G401 (cell line): ENCODE measurements at regions not wholly inside any gene's neighbourhood (a gene's known extent, or its start where the extent isn't known, plus 50 kb on each side); places are given as distances from the start of the nearest gene placed in this dataset.

Source experiments
- DNase-seq: peaks from one replicate; pipeline ENCODE4 v3.0.0-alpha.2; 2015; ENCODE audit warnings: low spot score
- in situ Hi-C: cut with HindIII; loops from 2 replicates; pipeline ENCODE4 v1.10.0; 2016; ENCODE audit warnings: low sequenced_read_pairs, mixed read lengths

DNA sequence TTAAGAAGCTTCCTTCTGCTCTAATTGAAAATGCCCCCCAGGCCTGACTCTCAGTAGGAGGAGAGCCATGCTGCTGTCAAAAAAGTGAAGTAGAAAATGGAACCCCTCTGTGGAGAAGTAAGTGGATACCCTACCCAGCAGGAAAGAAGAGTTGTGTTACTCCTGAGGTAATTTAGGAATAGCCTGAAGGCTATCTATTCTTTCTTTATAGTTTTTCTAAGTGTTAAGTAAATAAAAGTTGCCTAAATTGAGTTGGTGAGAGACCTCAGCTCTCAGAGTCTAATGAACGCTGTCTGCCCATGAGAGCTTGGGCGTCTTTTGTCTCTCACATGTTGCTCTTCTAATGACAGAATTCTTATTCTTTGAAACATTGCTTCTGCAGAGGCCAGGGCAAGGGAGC, 116.2 kb downstream of the NSUN3 start:
- in situ Hi-C loops: no loop called here
- no peak for DNase-seq

DNA sequence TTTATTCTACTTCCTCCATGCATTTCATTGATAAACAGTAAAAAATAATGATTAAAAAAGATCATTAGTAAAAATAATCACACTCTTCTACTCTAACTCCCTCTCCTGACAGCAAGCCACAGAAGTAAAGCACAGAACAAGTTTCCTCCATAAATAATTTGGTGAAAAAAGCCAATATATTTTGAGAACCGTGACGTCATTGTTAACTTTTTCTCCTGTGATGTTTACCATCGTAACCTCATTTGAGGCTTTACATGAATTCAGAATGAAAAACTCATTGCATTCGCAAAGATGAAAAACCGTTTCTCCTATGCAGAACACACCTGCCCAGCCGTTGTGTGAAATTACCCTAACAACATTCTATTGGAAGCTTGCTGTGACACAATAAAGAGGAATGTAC, 120.7 kb downstream of the NSUN3 start:
- in situ Hi-C loops: no loop called here

DNA sequence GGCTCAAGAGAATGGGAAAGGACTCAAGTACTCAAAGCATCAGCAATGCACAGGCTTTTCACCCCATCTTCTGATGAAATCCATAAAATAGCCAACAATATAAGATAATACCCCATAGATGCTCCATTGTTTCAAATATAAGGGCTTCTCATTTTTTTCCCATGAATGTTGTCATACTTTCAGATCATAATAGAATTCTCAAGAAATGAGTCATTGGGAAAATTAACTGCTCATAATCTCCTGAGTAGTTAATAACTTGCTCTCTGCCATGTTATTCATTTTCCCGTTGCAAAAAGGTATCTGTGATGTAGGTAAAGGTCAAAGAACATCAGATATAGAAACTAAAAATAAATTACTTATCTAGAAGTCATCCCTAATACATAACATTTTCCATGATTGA, 121.9 kb downstream of the NSUN3 start:
- no peak for DNase-seq
- in situ Hi-C loops: no loop called here

More for the DNA sequence above, 120.7 kb downstream of the NSUN3 start:
- no peak for DNase-seq

DNA sequence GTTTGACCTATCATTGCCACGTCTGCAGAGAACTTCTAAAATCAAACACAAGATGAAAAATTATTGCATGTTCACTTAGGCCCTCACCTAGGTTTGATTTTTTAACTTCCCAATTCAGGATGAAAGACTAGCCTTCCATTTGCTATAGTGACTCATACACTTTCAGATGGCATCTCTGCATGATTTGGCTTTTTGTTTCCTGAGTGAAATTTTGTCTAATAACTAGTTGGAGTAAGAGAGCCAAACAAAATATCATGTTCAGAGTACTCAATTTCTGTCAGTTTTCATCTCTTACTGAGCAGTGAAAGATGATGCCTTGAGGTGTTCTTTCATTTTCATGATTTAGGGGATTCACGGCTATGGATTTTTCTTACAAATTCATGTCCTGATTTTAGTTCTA, 122.9 kb downstream of the NSUN3 start:
- in situ Hi-C loops: no loop called here
- peak; percentile 38 for DNase-seq

DNA sequence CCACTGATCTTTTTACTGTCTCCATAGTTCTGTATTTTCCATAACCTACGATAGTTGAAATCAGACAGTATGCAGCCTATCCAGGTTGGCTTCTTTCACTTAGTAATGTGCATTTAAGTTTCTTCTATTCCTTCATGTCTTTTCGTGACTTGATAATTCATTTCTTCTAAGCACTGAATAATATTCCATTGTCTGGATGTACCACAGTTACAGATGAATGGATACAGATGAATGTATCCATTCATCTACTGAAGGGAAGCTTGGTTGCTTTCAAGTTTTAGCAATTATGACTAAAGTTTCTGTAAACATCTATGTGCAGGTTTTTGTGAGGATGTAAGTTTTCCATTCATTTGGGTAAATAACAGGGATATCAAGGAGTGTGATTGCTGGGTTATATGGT, 124.8 kb downstream of the NSUN3 start:
- in situ Hi-C loops: no loop called here
- DNase-seq: no peak

DNA sequence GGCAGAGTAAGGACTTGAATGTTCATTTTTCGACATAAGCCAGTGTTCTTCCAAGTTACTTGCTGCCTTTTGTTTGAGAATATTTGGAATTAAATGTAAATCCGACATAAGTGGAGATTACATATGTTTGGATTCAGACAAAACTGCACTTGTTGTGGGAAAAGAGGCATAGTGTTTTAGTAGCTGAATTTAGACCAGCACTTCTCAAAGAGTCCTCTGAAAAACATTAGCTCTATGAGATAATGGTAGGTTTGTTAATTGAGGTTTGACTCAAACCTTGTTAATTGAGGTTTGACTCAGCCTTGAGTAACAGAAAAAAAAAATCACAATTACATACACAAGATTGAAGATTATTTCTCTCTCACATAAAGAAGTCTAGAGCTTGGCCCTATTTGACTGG, 132.5 kb downstream of the NSUN3 start:
- in situ Hi-C loops: no loop called here

DNA sequence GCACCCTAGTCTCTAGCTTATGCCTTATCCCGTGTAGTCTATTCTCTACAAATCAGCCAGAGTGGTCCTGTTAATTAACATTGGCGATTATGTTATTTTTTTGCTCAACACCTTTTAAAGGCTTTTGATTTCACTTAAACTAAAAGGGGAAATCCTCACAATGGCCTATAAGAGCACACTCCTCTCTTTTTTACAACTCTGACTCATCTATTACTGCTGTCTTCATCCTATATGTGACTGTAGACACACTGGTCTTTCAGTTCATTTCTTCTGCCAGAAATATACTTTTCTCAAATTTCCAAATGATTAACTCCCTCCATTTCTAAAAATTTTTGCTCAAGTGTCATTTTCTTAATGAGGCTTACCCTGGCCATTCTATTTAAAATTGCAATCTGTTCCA, 143.4 kb downstream of the NSUN3 start:
- in situ Hi-C loops: no loop called here

More for the DNA sequence above, 132.5 kb downstream of the NSUN3 start:
- DNase-seq: no peak

DNA sequence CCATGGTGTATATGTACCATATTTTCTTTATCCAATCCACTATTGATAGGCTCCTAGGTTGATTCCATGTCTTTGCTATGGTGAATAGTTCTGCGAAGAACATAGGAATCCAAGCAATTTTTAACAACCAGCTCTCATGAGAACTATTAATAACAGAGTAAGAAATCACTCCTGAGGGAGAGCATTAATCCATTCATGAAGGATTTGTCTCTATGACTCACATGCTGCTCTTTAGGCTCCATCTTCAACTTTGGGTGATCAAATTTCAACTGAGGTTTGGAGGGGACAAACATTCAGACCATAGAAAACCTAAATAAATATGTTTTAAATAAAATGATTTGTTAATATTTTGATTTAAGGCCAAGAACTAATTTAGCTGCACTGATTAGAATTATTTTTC, 147.4 kb downstream of the NSUN3 start:
- in situ Hi-C loops: no loop called here
- DNase-seq: no peak

More for the DNA sequence above, 143.4 kb downstream of the NSUN3 start:
- no peak for DNase-seq

DNA sequence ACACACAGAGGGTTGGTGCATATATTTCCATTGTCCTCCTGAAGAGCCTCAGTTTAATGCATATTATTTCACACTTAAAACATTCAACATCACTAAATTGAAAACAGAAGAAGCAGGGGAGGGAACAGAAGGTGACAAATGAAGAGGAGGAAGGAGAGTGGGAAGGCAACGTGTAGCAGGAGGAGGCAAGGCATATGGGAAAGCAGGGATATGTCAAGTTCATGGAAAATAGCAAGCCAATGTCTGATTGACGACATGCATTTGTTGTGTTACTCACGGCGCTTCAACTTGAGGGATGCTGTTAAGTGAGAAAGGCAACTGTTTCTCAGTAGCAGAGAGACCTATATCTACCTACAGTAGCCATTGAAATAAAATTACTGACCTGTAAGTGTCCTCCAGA, 154.5 kb downstream of the NSUN3 start:
- in situ Hi-C loops: no loop called here

DNA sequence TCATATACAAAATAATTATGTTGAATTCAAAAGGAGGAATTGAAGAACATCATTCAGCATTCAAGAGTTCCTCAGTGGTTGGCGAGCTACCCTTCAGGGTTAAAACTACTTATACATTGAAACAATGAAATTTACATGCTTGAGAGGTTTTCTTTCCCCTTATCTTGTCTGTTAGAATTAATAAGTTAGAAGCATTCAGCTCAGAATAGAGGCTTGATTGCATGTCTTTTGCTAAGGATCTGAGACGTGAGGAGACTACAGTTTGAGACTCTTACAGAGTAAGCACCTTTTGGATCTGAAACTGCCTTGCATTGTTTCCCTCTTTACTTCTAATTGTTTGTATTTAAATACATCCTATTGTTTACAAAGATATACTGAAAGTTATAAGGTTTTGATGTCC, 157.6 kb downstream of the NSUN3 start:
- in situ Hi-C loops: no loop called here

More for the DNA sequence above, 154.5 kb downstream of the NSUN3 start:
- no peak for DNase-seq

DNA sequence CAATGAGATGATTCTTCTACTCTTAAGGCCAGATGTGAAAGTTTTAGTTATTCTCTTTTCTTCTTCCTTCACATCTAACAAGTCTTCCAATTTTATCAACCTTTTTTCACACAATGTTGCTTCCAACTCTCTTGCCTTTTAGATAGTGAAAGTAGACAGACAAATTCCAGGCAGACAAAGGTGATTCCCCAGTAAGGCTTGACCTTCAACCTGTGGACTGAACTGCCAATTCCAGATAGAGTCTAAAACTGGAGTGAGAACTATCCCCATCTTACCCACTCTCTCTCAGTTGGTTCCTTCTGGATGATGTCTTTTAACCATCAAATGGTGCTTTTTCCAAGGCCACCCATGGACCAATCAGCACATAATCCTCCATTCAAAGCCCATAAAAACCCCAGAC, 159.0 kb downstream of the NSUN3 start:
- in situ Hi-C loops: no loop called here

More for the DNA sequence above, 157.6 kb downstream of the NSUN3 start:
- no peak for DNase-seq

DNA sequence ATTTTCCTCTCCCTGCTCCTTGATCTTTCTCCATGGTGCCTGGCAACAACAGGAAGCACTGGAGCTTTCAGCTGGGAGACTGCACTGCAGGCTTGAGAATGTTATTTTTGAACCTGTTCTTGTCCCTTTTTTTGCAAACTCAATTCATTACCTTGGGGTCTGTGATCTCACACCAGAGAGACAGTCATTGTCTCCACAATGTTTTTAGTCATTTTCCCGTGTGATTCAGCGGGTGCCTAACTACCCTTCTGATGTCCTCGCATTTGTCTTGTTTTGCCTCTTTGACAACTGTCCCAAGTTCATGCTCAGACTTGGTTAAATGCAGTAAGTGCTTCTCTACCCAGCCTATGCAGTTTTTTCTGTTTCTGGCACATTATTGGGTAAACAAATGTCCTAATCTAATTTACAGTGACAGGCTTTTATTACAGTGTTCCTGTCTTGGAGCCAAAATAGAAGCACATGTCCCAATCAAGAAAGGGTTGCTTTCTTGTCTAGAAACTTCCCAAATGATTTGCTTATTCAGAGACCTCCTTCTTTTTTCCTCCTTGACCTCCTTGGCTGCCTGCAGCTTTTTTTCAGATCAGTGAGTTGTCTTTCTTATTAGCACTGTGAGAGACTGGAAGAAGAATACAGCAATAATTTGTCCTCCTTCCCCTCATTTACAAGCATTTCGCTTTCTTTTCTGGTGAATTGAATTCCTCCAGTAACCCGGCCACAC, 162.4 kb downstream of the NSUN3 start:
- no peak for DNase-seq
- in situ Hi-C loops: no loop called here

More for the DNA sequence above, 159.0 kb downstream of the NSUN3 start:
- no peak for DNase-seq

DNA sequence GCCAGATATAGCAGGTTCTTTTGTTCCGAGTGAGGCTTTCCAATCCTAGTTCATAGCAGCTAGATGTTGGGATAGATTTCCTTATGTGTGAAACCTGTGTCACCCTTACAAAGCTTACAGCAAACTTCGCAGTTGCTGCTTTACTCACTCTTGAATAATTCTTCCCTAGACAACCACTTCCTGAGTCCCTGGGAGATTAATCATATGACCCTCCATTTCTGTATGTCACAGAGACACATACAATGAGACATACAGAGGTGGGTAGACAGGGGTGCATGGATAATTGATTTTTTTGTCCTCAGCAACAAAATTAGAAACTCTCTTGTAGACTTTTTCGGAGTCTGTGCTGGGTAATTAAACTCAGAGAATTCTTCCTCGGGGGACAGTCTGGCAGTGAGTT, 163.2 kb downstream of the NSUN3 start:
- no peak for DNase-seq
- in situ Hi-C loops: no loop called here

DNA sequence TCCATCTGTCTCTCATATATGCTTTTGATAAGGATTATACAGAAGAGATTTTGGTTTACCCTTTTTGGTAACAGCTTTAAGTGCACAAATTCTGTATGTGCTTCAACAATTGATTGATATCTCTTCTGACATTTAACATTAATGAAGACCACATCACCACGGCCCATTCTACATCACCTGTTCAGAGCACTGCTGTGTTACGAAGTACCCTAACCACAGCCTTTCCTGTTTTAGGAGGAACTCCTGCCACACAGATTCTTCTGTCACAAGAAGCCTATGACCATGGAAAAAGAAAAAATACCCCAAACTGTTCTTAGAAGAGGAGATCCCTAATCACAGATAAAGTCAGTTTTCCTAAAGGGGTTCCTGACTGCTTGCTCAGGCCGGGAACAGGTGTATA, 170.1 kb downstream of the NSUN3 start:
- in situ Hi-C loops: no loop called here
- DNase-seq: no peak

DNA sequence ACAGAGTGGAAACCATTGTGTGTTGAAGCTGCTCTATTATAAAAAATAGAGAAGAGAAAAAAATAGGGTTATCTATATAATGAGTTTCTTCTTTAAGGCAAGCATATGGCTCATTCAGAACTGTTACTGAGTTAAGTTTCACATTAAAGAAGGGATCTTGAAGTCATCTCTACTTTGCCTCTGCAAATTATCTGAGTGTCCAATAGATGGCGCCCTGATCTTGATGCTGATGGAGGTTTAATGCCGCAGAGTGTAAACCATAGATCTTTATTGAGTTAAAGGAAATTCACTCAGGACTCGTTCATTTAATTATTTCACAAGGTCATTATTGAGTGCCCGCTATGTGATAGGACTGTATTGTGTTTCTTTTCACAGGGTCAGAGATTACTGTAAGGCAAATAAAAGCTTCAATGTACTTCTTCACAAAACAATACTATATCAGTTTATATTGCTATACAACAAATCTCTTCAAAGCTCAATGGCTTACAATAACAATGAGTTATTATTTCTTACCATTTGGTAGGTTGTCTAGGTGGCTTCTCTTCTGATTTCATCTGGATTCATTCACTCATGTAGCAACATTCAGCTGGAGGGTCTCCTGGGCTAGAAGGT, 171.4 kb downstream of the NSUN3 start:
- in situ Hi-C loops: no loop called here
- peak; percentile 62 for DNase-seq

DNA sequence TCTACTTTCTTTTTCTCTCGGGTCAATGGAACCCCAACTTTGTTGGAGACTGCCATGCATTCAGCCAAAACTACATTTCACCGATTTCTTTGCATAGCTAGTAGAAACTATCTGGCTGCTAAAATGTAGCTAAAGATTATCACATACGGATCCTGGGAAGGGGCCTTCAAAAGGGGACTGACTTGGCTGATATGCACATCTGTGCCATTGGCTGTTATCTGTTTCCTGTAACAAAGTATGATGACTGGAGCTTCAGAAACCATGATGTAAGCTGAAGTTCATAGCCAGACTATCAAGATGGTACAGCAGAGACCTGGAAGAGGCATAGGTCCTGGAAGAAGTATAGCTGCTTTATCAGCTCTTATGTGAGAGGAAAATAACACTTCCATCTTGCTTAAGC, 179.1 kb downstream of the NSUN3 start:
- DNase-seq: no peak

DNA sequence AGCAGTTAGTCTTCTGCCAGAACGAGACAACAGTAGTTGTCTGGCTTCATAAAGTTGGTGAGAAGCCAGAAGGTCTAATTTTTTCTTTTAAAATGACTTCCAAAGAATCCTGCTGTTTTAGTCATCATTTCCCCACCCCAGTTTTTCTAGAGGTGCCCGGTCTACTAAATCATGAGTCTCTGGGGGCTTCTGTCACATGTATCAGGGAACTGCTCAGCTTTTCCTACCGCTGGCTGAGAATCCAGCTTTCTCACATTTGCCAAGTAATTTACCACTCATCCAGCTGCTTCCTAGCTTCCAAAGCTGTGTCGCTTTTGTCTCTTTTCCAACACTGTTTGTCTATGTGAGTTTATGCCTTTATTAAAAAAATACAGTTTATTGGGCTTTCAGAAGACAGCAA, 183.3 kb downstream of the NSUN3 start:
- in situ Hi-C loops: no loop called here
- no peak for DNase-seq

More for the DNA sequence above, 179.1 kb downstream of the NSUN3 start:
- in situ Hi-C loops: no loop called here

DNA sequence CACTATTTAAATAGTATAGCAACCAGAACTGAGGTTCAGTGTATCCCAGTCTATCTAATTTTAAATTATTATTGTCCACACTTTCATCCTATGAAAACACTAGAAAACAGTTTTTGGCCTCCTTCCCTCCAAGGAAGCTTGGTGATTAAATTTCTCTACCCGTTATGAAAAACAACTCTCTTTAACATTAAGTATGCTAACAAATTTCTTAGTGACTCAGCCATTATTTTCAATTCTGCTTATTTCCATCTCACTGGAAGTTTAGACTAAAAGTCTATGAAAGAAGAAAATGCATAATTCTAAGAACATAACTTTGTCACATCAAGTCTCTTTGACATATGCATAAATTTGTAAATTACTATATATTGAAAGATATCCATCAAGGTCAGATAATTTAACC, 185.2 kb downstream of the NSUN3 start:
- in situ Hi-C loops: no loop called here
- DNase-seq: no peak

DNA sequence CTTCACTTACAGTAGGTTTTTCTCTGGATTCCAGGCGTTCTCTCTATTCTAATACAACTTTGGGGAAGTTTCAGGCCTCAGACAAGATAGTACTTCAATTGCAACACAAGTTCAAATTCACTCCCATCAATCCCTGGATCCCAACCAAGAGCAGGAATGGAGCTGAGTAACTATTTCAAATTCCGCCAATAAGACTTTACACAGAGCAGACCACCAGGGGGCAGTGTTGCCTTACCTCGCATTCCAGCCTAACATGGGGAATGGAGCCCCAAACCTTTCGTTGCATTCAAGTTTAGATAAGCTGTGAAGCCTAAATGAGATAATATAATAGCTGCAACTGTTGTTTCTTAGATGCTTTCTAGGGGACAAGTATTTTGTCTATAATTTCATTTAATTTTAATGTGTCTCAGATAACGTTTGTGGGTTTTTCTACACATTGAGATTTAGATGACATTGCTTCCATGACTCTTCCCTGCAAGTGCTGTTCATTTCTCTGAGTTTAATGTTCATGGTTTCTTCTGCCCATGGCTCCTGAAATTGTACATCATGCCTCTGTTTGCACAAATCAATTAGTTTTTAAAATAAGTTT, 186.7 kb downstream of the NSUN3 start:
- peak; percentile 28 for DNase-seq
- in situ Hi-C loops: no loop called here

DNA sequence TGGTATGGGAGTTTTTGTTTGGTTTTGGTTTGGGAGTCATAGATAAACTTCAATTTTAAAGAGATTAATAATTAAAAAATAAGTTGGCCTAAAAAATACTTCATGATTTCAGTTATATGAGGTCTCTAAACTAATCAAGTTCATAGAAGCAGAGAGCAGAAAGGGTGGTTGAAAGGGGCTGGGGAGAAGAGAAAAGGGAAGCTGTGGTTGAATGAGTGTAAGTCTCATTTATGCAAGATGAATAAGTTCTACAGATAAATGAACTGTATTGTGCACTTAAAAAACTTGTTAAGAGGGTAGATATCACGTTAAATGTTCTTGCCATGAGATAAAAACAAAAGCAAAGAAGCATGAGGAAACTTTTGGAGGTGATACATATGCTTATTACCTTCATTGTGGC, 188.7 kb downstream of the NSUN3 start:
- DNase-seq: no peak
- in situ Hi-C loops: no loop called here

DNA sequence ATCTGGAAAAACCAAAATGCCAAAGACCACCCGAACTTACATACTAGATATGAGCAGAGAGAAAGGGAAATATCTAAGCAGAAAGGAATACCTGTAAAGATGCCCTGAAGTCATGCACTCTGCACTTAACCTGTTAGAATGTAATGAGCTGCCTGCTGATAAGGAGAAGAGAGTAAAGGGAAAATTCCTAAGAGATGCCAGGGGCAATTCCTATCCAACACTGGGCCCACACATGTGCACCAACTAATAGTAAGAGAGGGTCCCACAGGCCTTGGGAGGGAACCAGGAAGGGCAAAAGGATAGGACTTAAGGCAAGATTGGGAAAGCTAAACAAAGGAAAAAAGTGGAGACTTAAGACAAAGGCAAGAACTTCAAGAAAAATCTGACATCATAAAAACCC, 189.5 kb downstream of the NSUN3 start:
- in situ Hi-C loops: no loop called here

More for the DNA sequence above, 189.5 kb downstream of the NSUN3 start:
- DNase-seq: no peak
